ENCODE measurements at regions not wholly inside any gene's neighbourhood (a gene's known extent, or its start where the extent isn't known, plus 50 kb on each side); places are given as distances from the start of the nearest gene placed in this dataset.

DNA sequence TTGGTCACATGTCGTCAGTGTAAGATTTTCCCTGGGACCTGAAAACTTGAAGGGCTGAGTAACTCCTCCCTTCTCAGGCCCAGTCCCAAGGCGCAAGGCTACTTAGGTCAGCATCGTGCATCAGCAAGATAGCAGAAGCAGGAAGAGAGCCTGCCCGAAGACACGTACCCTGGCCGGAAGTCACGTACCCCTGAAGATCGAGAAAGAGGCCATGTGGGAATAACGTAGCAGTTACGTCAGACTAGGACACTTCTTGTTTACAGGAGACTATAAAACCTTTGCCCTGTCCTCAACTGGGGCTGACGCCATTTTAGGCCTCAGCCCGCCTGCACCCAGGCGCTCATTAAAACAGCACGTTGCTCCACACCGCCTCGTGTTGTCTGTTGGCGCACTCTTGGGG lies 114.3 kb upstream of the GALNT17 start:
- TF ChIP-seq EZH2phosphoT487 (IDR thresholded peaks at IDR 0.05; ENCODE audit: low read depth) = no peak
- TF ChIP-seq, protein P1, sequence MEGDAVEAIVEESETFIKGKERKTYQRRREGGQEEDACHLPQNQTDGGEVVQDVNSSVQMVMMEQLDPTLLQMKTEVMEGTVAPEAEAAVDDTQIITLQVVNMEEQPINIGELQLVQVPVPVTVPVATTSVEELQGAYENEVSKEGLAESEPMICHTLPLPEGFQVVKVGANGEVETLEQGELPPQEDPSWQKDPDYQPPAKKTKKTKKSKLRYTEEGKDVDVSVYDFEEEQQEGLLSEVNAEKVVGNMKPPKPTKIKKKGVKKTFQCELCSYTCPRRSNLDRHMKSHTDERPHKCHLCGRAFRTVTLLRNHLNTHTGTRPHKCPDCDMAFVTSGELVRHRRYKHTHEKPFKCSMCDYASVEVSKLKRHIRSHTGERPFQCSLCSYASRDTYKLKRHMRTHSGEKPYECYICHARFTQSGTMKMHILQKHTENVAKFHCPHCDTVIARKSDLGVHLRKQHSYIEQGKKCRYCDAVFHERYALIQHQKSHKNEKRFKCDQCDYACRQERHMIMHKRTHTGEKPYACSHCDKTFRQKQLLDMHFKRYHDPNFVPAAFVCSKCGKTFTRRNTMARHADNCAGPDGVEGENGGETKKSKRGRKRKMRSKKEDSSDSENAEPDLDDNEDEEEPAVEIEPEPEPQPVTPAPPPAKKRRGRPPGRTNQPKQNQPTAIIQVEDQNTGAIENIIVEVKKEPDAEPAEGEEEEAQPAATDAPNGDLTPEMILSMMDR (IDR thresholded peaks at IDR 0.05; ENCODE audit: low read depth, low read length) = no peak
- H3K4me2 ChIP-seq (ENCODE audit: low read length) = no peak overlapping the region
- H3K36me3 ChIP-seq (replicated peaks; ENCODE audit: low read depth, low read length) = no peaks in the 10 kb centered on the region
- H3K9ac ChIP-seq (ENCODE audit: low read length) = no peak overlapping the region
- no peak overlapping the region for H3K4me3 ChIP-seq (ENCODE audit: low read length)
- no peaks in the 10 kb centered on the region for H3K9me3 ChIP-seq (ENCODE audit: insufficient read depth, low read length)
- no peaks in the 10 kb centered on the region for H3K27me3 ChIP-seq (ENCODE audit: low read depth, low read length)
- no peak overlapping the region for H3K27ac ChIP-seq (ENCODE audit: low read length)
- no peaks in the 10 kb centered on the region for H4K20me1 ChIP-seq (ENCODE audit: insufficient read depth, low read length)
- no peaks in the 10 kb centered on the region for H3K79me2 ChIP-seq (ENCODE audit: low read length)
- H2AFZ ChIP-seq (ENCODE audit: low read depth, low read length) = no peak overlapping the region
- no peaks in the 10 kb centered on the region for H3K4me1 ChIP-seq (ENCODE audit: low read length)

DNA sequence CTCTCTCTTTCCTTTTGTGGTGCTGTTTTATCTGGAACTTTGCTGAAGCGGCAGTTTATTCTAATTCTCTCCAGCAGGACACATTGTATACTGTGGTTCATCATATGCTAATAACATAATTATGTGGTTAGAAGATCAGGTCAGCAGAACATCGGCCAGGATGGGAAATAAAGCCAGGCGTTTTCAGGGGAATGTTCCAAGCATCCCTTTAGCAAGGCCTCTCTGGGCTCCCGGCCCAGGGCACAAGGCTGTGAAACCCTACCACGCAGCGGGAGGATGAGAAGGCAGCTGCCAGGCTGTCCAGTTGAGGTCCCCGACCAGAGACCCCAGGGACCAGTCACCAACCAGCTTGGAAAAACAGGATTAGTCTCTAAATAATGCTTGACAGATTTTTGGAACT lies 112.2 kb upstream of the GALNT17 start:
- H2AFZ ChIP-seq (ENCODE audit: low read depth, low read length) = no peak overlapping the region
- no peaks in the 10 kb centered on the region for H3K27me3 ChIP-seq (ENCODE audit: low read depth, low read length)
- no peaks in the 10 kb centered on the region for H4K20me1 ChIP-seq (ENCODE audit: insufficient read depth, low read length)
- no peak overlapping the region for H3K27ac ChIP-seq (ENCODE audit: low read length)
- H3K9ac ChIP-seq (ENCODE audit: low read length) = no peak overlapping the region
- H3K4me2 ChIP-seq (ENCODE audit: low read length) = no peak overlapping the region
- no peaks in the 10 kb centered on the region for H3K9me3 ChIP-seq (ENCODE audit: insufficient read depth, low read length)
- H3K79me2 ChIP-seq (ENCODE audit: low read length) = no peaks in the 10 kb centered on the region
- no peaks in the 10 kb centered on the region for H3K4me1 ChIP-seq (ENCODE audit: low read length)
- TF ChIP-seq, protein P1 (IDR thresholded peaks at IDR 0.05; ENCODE audit: low read depth, low read length) = no peak
- no peak for TF ChIP-seq EZH2phosphoT487 (IDR thresholded peaks at IDR 0.05; ENCODE audit: low read depth)
- H3K36me3 ChIP-seq (replicated peaks; ENCODE audit: low read depth, low read length) = no peaks in the 10 kb centered on the region
- no peak overlapping the region for H3K4me3 ChIP-seq (ENCODE audit: low read length)

DNA sequence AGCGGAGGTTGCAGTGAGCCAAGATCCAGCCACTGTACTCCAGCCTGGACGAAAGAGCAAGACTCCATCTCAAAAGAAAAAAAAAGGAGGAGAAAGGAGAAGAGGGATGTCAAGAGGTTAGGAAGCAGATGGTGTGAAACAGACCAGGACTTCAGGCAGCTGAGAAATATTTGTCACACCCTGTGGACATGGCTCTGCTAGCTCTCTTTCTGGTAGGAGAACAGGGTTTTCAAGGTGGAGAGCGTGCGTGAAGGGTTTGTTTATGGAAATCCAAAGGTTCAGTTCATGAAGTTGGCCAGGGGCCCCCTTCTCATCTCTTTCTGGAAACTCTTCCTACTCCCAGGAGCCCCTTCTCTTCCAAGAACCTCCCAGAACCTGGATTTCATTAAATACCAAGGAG lies 110.8 kb upstream of the GALNT17 start:
- Histone ChIP-seq H3K27ac (ENCODE audit: low read length) (no peak overlapping the region), H3K4me1 (ENCODE audit: low read length) (no peaks in the 10 kb centered on the region), H2AFZ (ENCODE audit: low read depth, low read length) (no peak overlapping the region), H3K9me3 (ENCODE audit: insufficient read depth, low read length) (no peaks in the 10 kb centered on the region), H3K4me2 (ENCODE audit: low read length) (no peak overlapping the region), H3K9ac (ENCODE audit: low read length) (no peak overlapping the region), H3K27me3 (ENCODE audit: low read depth, low read length) (no peaks in the 10 kb centered on the region), H3K79me2 (ENCODE audit: low read length) (no peaks in the 10 kb centered on the region), H4K20me1 (ENCODE audit: insufficient read depth, low read length) (no peaks in the 10 kb centered on the region), H3K36me3 (replicated peaks; ENCODE audit: low read depth, low read length) (no peaks in the 10 kb centered on the region), H3K4me3 (ENCODE audit: low read length) (no peak overlapping the region)
- TF ChIP-seq EZH2phosphoT487 (IDR thresholded peaks at IDR 0.05; ENCODE audit: low read depth) = no peak
- TF ChIP-seq, protein P1 (IDR thresholded peaks at IDR 0.05; ENCODE audit: low read depth, low read length) = no peak

DNA sequence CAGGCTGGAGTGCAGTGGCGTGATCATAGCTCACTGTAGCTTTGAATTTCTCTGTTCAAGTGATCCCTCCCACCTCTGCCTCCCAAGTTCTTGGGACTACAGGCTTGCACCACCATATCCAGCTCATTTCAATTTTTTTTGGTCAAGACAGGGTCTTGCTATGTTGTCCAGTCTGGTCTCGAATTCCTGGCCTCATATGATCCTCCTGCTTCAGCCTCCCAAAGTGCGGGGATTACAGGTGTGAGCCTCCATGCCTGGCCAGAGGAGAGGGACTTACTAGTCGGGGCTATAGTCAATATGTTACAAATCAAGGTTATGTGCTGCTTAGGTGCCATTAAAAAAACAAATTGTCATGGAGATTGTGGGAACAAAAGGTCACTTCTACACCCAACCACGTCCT lies 105.3 kb upstream of the GALNT17 start:
- Histone ChIP-seq H4K20me1 (ENCODE audit: insufficient read depth, low read length) (no peaks in the 10 kb centered on the region), H3K4me1 (ENCODE audit: low read length) (no peaks in the 10 kb centered on the region), H3K27ac (ENCODE audit: low read length) (no peak overlapping the region), H3K4me3 (ENCODE audit: low read length) (no peak overlapping the region), H3K9ac (ENCODE audit: low read length) (no peak overlapping the region), H3K36me3 (replicated peaks; ENCODE audit: low read depth, low read length) (no peaks in the 10 kb centered on the region), H2AFZ (ENCODE audit: low read depth, low read length) (no peak overlapping the region), H3K4me2 (ENCODE audit: low read length) (no peak overlapping the region), H3K27me3 (ENCODE audit: low read depth, low read length) (no peaks in the 10 kb centered on the region), H3K9me3 (ENCODE audit: insufficient read depth, low read length) (no peaks in the 10 kb centered on the region), H3K79me2 (ENCODE audit: low read length) (no peaks in the 10 kb centered on the region)
- TF ChIP-seq, protein P1 (IDR thresholded peaks at IDR 0.05; ENCODE audit: low read depth, low read length) = no peak
- TF ChIP-seq EZH2phosphoT487 (IDR thresholded peaks at IDR 0.05; ENCODE audit: low read depth) = no peak
